HFF-Myc (cell line): ENCODE measurements at regions not wholly inside any gene's neighbourhood (a gene's known extent, or its start where the extent isn't known, plus 50 kb on each side); places are given as distances from the start of the nearest gene placed in this dataset.
"Not testable (repeated sequence)": the region's sequence is repeated elsewhere in the genome, so short reads cannot be mapped to it uniquely, and the experiment has no call there.

Experiments used
- DNase-seq: peaks from one replicate; pipeline ENCODE4 v3.0.0-alpha.2; 2011; ENCODE audit warnings: low read depth; ENCODE audit errors: extremely low read depth
- H3K4me3 ChIP-seq: replicated peaks from 2 replicates; pipeline ENCODE4 v1.5.1; 2011; ENCODE audit warnings: low read depth, mild to moderate bottlenecking, control low read depth, low read length
- CTCF ChIP-seq: IDR thresholded peaks from 2 replicates; pipeline ENCODE4 v1.5.1; 2012; ENCODE audit warnings: mild to moderate bottlenecking, low read depth, low read length, control low read depth; ENCODE audit errors: missing control alignments

GRCh38 chr16:88165040-88165544 lies 213.9 kb downstream of the BANP start:
- DNase-seq, H3K4me3 ChIP-seq: not testable (repeated sequence)

- H3K4me3 ChIP-seq, DNase-seq: not testable (repeated sequence)
These were observed 214.4 kb downstream of the BANP start for GRCh38 chr16:88165683-88166082.

GRCh38 chr16:88166209-88166773 lies 215.1 kb downstream of the BANP start:
- not testable (repeated sequence) for DNase-seq, H3K4me3 ChIP-seq

- DNase-seq, H3K4me3 ChIP-seq: not testable (repeated sequence)
These were observed 214.8 kb upstream of the ZNF469 start for GRCh38 chr16:88167798-88168556.

GRCh38 chr16:88168557-88168949 lies 214.2 kb upstream of the ZNF469 start:
- DNase-seq, H3K4me3 ChIP-seq: not testable (repeated sequence)

GRCh38 chr16:88169136-88169830 lies 213.5 kb upstream of the ZNF469 start:
- H3K4me3 ChIP-seq, DNase-seq: not testable (repeated sequence)

- not testable (repeated sequence) for H3K4me3 ChIP-seq, DNase-seq
These were observed 213.0 kb upstream of the ZNF469 start for GRCh38 chr16:88169831-88170165.

- no peak for TF ChIP-seq CTCF
- no peak overlapping the region for H3K4me3 ChIP-seq
- DNase-seq = no peak
These were observed 212.2 kb upstream of the ZNF469 start for GRCh38 chr16:88170528-88170991.

- DNase-seq, H3K4me3 ChIP-seq: not testable (repeated sequence)
These were observed 211.6 kb upstream of the ZNF469 start for GRCh38 chr16:88171126-88171525.

GRCh38 chr16:88176184-88176583 lies 206.6 kb upstream of the ZNF469 start:
- not testable (repeated sequence) for DNase-seq

GRCh38 chr16:88176591-88177180 lies 206.1 kb upstream of the ZNF469 start:
- not testable (repeated sequence) for H3K4me3 ChIP-seq, DNase-seq

More at GRCh38 chr16:88176184-88176583, 206.6 kb upstream of the ZNF469 start:
- H3K4me3 ChIP-seq = not testable (repeated sequence)

GRCh38 chr16:88178251-88178650 lies 204.5 kb upstream of the ZNF469 start:
- not testable (repeated sequence) for DNase-seq, H3K4me3 ChIP-seq

GRCh38 chr16:88178896-88179295 lies 203.9 kb upstream of the ZNF469 start:
- not testable (repeated sequence) for DNase-seq, H3K4me3 ChIP-seq

GRCh38 chr16:88182967-88183881 lies 199.5 kb upstream of the ZNF469 start:
- not testable (repeated sequence) for DNase-seq, H3K4me3 ChIP-seq

- not testable (repeated sequence) for H3K4me3 ChIP-seq
These were observed 198.7 kb upstream of the ZNF469 start for GRCh38 chr16:88184053-88184452.

More at GRCh38 chr16:88184053-88184452, 198.7 kb upstream of the ZNF469 start:
- not testable (repeated sequence) for DNase-seq
